Neural progenitor cell (in vitro differentiated cells): ENCODE measurements at regions not wholly inside any gene's neighbourhood (a gene's known extent, or its start where the extent isn't known, plus 50 kb on each side); places are given as distances from the start of the nearest gene placed in this dataset.

Source experiments
- CTCF ChIP-seq: fragments of 200-600 bp; sonication (generic); IDR thresholded peaks from 2 replicates; pipeline ENCODE4 v1.5.1; 2017; ENCODE audit warnings: antibody characterized with exemption, mild to moderate bottlenecking
- EZH2 ChIP-seq: fragments of 200-600 bp; sonication (generic); IDR thresholded peaks from 2 replicates; pipeline ENCODE4 v1.6.1; 2017; ENCODE audit warnings: antibody characterized with exemption, mild to moderate bottlenecking, moderate library complexity
- EZH2phosphoT487 ChIP-seq: fragments of 200-600 bp; sonication (generic); IDR thresholded peaks from 2 replicates; pipeline ENCODE4 v1.6.1; 2017; ENCODE audit warnings: antibody characterized with exemption

GRCh38 chr14:22297376-22297775, 291.6 kb downstream of the DAD1 start:
- no peak for TF ChIP-seq CTCF
- TF ChIP-seq EZH2phosphoT487 = no peak
- TF ChIP-seq EZH2 = no peak
